ENCODE measurements at regions not wholly inside any gene's neighbourhood (a gene's known extent, or its start where the extent isn't known, plus 50 kb on each side); places are given as distances from the start of the nearest gene placed in this dataset.
A peak's percentile ranks its signal among the peaks of the same experiment; 100 is the strongest.

- no peak for TF ChIP-seq ZNF780A (CRISPR knock-in tag; IDR thresholded peaks at IDR 0.05)
- TF ChIP-seq, protein P1, sequence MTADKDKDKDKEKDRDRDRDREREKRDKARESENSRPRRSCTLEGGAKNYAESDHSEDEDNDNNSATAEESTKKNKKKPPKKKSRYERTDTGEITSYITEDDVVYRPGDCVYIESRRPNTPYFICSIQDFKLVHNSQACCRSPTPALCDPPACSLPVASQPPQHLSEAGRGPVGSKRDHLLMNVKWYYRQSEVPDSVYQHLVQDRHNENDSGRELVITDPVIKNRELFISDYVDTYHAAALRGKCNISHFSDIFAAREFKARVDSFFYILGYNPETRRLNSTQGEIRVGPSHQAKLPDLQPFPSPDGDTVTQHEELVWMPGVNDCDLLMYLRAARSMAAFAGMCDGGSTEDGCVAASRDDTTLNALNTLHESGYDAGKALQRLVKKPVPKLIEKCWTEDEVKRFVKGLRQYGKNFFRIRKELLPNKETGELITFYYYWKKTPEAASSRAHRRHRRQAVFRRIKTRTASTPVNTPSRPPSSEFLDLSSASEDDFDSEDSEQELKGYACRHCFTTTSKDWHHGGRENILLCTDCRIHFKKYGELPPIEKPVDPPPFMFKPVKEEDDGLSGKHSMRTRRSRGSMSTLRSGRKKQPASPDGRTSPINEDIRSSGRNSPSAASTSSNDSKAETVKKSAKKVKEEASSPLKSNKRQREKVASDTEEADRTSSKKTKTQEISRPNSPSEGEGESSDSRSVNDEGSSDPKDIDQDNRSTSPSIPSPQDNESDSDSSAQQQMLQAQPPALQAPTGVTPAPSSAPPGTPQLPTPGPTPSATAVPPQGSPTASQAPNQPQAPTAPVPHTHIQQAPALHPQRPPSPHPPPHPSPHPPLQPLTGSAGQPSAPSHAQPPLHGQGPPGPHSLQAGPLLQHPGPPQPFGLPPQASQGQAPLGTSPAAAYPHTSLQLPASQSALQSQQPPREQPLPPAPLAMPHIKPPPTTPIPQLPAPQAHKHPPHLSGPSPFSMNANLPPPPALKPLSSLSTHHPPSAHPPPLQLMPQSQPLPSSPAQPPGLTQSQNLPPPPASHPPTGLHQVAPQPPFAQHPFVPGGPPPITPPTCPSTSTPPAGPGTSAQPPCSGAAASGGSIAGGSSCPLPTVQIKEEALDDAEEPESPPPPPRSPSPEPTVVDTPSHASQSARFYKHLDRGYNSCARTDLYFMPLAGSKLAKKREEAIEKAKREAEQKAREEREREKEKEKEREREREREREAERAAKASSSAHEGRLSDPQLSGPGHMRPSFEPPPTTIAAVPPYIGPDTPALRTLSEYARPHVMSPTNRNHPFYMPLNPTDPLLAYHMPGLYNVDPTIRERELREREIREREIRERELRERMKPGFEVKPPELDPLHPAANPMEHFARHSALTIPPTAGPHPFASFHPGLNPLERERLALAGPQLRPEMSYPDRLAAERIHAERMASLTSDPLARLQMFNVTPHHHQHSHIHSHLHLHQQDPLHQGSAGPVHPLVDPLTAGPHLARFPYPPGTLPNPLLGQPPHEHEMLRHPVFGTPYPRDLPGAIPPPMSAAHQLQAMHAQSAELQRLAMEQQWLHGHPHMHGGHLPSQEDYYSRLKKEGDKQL (CRISPR knock-in tag; IDR thresholded peaks at IDR 0.05; ENCODE audit: low read depth): peak; percentile 64
- TF ChIP-seq ZNF335 (CRISPR knock-in tag; IDR thresholded peaks at IDR 0.05): no peak
- TF ChIP-seq, protein P2, sequence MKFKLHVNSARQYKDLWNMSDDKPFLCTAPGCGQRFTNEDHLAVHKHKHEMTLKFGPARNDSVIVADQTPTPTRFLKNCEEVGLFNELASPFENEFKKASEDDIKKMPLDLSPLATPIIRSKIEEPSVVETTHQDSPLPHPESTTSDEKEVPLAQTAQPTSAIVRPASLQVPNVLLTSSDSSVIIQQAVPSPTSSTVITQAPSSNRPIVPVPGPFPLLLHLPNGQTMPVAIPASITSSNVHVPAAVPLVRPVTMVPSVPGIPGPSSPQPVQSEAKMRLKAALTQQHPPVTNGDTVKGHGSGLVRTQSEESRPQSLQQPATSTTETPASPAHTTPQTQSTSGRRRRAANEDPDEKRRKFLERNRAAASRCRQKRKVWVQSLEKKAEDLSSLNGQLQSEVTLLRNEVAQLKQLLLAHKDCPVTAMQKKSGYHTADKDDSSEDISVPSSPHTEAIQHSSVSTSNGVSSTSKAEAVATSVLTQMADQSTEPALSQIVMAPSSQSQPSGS (CRISPR knock-in tag; IDR thresholded peaks at IDR 0.05): peak; percentile 63; the same call in 1 of the 2 replicates
- TF ChIP-seq SIX1 (CRISPR knock-in tag; IDR thresholded peaks at IDR 0.05; ENCODE audit: borderline replicate concordance): 0 out of 2 replicates have a peak, but pooled peaks have one; percentile 43
- peak; percentile 68; the same call in 1 of the 2 replicates for TF ChIP-seq KDM4B (CRISPR knock-in tag; IDR thresholded peaks at IDR 0.05)
- TF ChIP-seq, protein P3, sequence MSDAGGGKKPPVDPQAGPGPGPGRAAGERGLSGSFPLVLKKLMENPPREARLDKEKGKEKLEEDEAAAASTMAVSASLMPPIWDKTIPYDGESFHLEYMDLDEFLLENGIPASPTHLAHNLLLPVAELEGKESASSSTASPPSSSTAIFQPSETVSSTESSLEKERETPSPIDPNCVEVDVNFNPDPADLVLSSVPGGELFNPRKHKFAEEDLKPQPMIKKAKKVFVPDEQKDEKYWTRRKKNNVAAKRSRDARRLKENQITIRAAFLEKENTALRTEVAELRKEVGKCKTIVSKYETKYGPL (CRISPR knock-in tag; IDR thresholded peaks at IDR 0.05): no peak
- no peak for TF ChIP-seq ZNF33B (CRISPR knock-in tag; IDR thresholded peaks at IDR 0.05)
- TF ChIP-seq, protein P4, sequence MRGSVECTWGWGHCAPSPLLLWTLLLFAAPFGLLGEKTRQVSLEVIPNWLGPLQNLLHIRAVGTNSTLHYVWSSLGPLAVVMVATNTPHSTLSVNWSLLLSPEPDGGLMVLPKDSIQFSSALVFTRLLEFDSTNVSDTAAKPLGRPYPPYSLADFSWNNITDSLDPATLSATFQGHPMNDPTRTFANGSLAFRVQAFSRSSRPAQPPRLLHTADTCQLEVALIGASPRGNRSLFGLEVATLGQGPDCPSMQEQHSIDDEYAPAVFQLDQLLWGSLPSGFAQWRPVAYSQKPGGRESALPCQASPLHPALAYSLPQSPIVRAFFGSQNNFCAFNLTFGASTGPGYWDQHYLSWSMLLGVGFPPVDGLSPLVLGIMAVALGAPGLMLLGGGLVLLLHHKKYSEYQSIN (CRISPR knock-in tag; IDR thresholded peaks at IDR 0.05; ENCODE audit: borderline replicate concordance): no peak
- TF ChIP-seq ZNF713 (CRISPR knock-in tag; IDR thresholded peaks at IDR 0.05): no peak
- TF ChIP-seq NONO (IDR thresholded peaks at IDR 0.05): no peak
- TF ChIP-seq NONO (CRISPR knock-in tag; conservative IDR thresholded peaks at IDR 0.05): no peak
- TF ChIP-seq ZNF343 (CRISPR knock-in tag; IDR thresholded peaks at IDR 0.05): no peak
- TF ChIP-seq KAT8 (CRISPR knock-in tag; IDR thresholded peaks at IDR 0.05): peak; percentile 75
- no peak for TF ChIP-seq RBM22 (optimal IDR thresholded peaks at IDR 0.05; ENCODE audit: low read length)
- TF ChIP-seq ASH2L (IDR thresholded peaks at IDR 0.05; ENCODE audit: insufficient read length, low read depth, low read length): peak; percentile 99
- TF ChIP-seq SMAD9 (CRISPR knock-in tag; IDR thresholded peaks at IDR 0.05): no peak
- TF ChIP-seq FOXM1 (CRISPR knock-in tag; IDR thresholded peaks at IDR 0.05): no peak
- TF ChIP-seq MYC (CRISPR knock-in tag; IDR thresholded peaks at IDR 0.05; ENCODE audit: borderline replicate concordance): no peak
- TF ChIP-seq ZNF264 (CRISPR knock-in tag; IDR thresholded peaks at IDR 0.05): peak; percentile 92
- TF ChIP-seq ZNF317 (CRISPR knock-in tag; IDR thresholded peaks at IDR 0.05): peak; percentile 58; the same call in 1 of the 2 replicates
- TF ChIP-seq MEIS1 (CRISPR knock-in tag; IDR thresholded peaks at IDR 0.05; ENCODE audit: borderline replicate concordance): no peak
- TF ChIP-seq ZC3H13 (CRISPR knock-in tag; IDR thresholded peaks at IDR 0.05): no peak
These were observed 550.3 kb downstream of the RAB28 start (continued) for GRCh38 chr4:12933760-12934221.

All from HepG2 (cell line).